ENCODE measurements at regions not wholly inside any gene's neighbourhood (a gene's known extent, or its start where the extent isn't known, plus 50 kb on each side); places are given as distances from the start of the nearest gene placed in this dataset.
"Not testable (repeated sequence)": the region's sequence is repeated elsewhere in the genome, so short reads cannot be mapped to it uniquely, and the experiment has no call there.

DNA sequence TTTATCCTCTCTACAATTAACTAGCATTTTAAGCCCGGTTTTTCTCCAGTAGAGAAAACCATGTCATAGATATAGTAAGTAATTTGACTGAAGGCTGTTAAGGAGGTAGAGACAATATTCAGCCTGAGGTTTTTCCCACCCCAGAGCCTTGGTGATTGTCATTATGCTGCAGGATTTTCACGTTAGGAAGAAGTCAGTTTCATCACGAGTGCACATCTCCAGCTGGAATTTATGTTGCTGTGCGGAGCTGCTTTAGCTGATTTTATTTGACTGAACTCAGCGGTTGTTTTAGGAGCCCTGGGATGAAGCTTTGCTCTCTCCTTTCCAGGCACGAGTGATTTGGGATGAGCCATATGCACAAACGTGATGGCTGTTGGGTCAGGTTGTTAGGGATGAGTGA, 271.3 kb upstream of the RGMA start:
- Histone ChIP-seq H3K27me3 (ENCODE audit: control insufficient read depth, insufficient read depth, low read length) (peaks cover 38% of the 10 kb centered on the region), H3K4me3 (ENCODE audit: insufficient read depth, low read depth, low read length) (no peak overlapping the region), H3K36me3 (replicated peaks; ENCODE audit: control insufficient read depth, insufficient read depth, low read length) (no peaks in the 10 kb centered on the region)
- DNase-seq: no peak

- no peak for DNase-seq
- Histone ChIP-seq H3K27me3 (ENCODE audit: control insufficient read depth, insufficient read depth, low read length) (peaks cover 36% of the 10 kb centered on the region), H3K36me3 (replicated peaks; ENCODE audit: control insufficient read depth, insufficient read depth, low read length) (no peaks in the 10 kb centered on the region), H3K4me3 (ENCODE audit: insufficient read depth, low read depth, low read length) (no peak overlapping the region)
Measured at GRCh38 chr15:93359425-93360131, 270.6 kb upstream of the RGMA start.

GRCh38 chr15:93359060-93359408, 270.0 kb upstream of the RGMA start:
- H3K36me3 ChIP-seq (replicated peaks; ENCODE audit: control insufficient read depth, insufficient read depth, low read length): no peaks in the 10 kb centered on the region
- peaks cover 35% of the 10 kb centered on the region for H3K27me3 ChIP-seq (ENCODE audit: control insufficient read depth, insufficient read depth, low read length)
- no peak overlapping the region for H3K4me3 ChIP-seq (ENCODE audit: insufficient read depth, low read depth, low read length)
- DNase-seq: no peak

- Histone ChIP-seq H3K27me3 (ENCODE audit: control insufficient read depth, insufficient read depth, low read length) (peaks cover 33% of the 10 kb centered on the region), H3K4me3 (ENCODE audit: insufficient read depth, low read depth, low read length) (no peak overlapping the region), H3K36me3 (replicated peaks; ENCODE audit: control insufficient read depth, insufficient read depth, low read length) (no peaks in the 10 kb centered on the region)
- DNase-seq: no peak
Measured at GRCh38 chr15:93358166-93359059, 269.4 kb upstream of the RGMA start.

GRCh38 chr15:93348711-93349545, 259.9 kb upstream of the RGMA start:
- no peaks in the 10 kb centered on the region for H3K36me3 ChIP-seq (replicated peaks; ENCODE audit: control insufficient read depth, insufficient read depth, low read length)
- H3K27me3 ChIP-seq (ENCODE audit: control insufficient read depth, insufficient read depth, low read length): no peaks in the 10 kb centered on the region
- no peak overlapping the region for H3K4me3 ChIP-seq (ENCODE audit: insufficient read depth, low read depth, low read length)
- no peak for DNase-seq

DNA sequence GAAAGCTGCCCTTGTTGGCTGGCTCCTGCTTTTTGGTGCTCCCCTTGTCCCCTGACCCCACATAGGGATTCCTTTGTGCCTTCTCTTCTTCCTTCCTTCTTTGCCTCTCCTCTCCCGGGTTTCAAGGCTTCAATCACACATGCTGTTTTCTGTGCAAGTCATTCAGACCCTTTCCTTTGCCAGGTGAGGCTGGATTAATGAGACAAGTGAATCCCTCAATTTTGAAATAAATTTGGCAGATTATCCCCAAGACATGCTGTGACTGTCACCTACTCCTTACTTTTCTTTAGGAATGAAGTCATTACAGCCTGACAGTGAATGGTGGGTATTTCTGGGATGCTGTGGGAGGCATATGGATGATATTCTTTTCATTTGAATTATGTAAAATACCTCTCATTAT, 259.0 kb upstream of the RGMA start:
- H3K36me3 ChIP-seq (replicated peaks; ENCODE audit: control insufficient read depth, insufficient read depth, low read length): no peaks in the 10 kb centered on the region
- DNase-seq: no peak
- H3K27me3 ChIP-seq (ENCODE audit: control insufficient read depth, insufficient read depth, low read length): no peaks in the 10 kb centered on the region
- no peak overlapping the region for H3K4me3 ChIP-seq (ENCODE audit: insufficient read depth, low read depth, low read length)

GRCh38 chr15:93345981-93346380, 257.0 kb upstream of the RGMA start:
- no peak for DNase-seq
- Histone ChIP-seq H3K27me3 (ENCODE audit: control insufficient read depth, insufficient read depth, low read length) (no peaks in the 10 kb centered on the region), H3K4me3 (ENCODE audit: insufficient read depth, low read depth, low read length) (no peak overlapping the region), H3K36me3 (replicated peaks; ENCODE audit: control insufficient read depth, insufficient read depth, low read length) (no peaks in the 10 kb centered on the region)

- H3K27me3 ChIP-seq (ENCODE audit: control insufficient read depth, insufficient read depth, low read length); H3K4me3 ChIP-seq (ENCODE audit: insufficient read depth, low read depth, low read length); DNase-seq; H3K36me3 ChIP-seq (replicated peaks; ENCODE audit: control insufficient read depth, insufficient read depth, low read length): not testable (repeated sequence)
Measured at GRCh38 chr15:93343402-93343801, 254.4 kb upstream of the RGMA start.

DNA sequence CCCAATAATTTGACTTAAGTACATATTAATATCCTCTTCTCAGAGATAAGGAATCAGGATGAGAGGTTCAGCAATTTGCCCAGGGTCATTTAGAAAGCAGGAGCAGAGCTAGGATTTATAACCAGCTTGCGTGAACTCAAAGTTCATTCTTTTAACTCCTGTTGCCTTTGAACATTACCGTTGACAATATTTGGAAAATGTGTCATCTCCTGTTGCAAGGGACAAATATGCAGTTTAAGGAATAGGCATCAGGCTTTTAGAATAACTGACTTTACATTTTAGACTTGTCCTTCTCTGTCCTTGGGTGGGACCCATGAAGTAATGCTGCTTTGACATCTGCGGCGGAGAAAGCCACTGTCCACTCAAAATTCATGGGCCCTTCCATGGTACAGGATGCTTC, 252.2 kb upstream of the RGMA start:
- H3K4me3 ChIP-seq (ENCODE audit: insufficient read depth, low read depth, low read length): no peak overlapping the region
- no peaks in the 10 kb centered on the region; the same call in 1 of the 2 replicates for H3K27me3 ChIP-seq (ENCODE audit: control insufficient read depth, insufficient read depth, low read length)
- H3K36me3 ChIP-seq (replicated peaks; ENCODE audit: control insufficient read depth, insufficient read depth, low read length): no peaks in the 10 kb centered on the region
- no peak for DNase-seq

GRCh38 chr15:93340406-93340805, 251.4 kb upstream of the RGMA start:
- Histone ChIP-seq H3K4me3 (ENCODE audit: insufficient read depth, low read depth, low read length) (no peak overlapping the region), H3K27me3 (ENCODE audit: control insufficient read depth, insufficient read depth, low read length) (peaks cover under 1% of the 10 kb centered on the region; the same call in 1 of the 2 replicates), H3K36me3 (replicated peaks; ENCODE audit: control insufficient read depth, insufficient read depth, low read length) (no peaks in the 10 kb centered on the region)
- DNase-seq: no peak

DNA sequence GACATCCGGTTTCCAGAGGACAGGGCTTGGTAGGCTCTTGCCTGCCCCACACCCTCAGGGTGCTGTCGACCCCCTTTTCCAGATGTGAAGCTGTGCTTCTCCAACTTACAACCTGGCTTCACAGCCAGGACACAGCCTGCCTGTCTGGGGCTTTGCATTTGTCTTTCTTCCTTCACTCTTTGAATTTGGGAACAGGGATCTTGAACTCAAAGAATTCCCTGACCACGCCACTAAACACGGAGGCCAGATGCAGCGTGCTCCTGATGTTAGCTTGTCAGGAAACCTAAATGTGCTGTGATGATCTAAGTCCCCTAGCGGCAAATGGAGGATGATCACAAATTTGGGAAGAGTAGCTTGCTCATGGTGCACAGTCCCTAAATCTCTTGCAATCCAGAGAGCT, 244.8 kb upstream of the RGMA start:
- peaks cover 34% of the 10 kb centered on the region for H3K27me3 ChIP-seq (ENCODE audit: control insufficient read depth, insufficient read depth, low read length)
- no peak overlapping the region for H3K4me3 ChIP-seq (ENCODE audit: insufficient read depth, low read depth, low read length)
- H3K36me3 ChIP-seq (replicated peaks; ENCODE audit: control insufficient read depth, insufficient read depth, low read length): no peaks in the 10 kb centered on the region
- peak; percentile 64 for DNase-seq

GRCh38 chr15:93333126-93333525, 244.1 kb upstream of the RGMA start:
- not testable (repeated sequence) for H3K36me3 ChIP-seq (replicated peaks; ENCODE audit: control insufficient read depth, insufficient read depth, low read length); DNase-seq; H3K4me3 ChIP-seq (ENCODE audit: insufficient read depth, low read depth, low read length)
- H3K27me3 ChIP-seq (ENCODE audit: control insufficient read depth, insufficient read depth, low read length): peaks cover 34% of the 10 kb centered on the region

- H3K36me3 ChIP-seq (replicated peaks; ENCODE audit: control insufficient read depth, insufficient read depth, low read length): no peaks in the 10 kb centered on the region
- peaks cover 34% of the 10 kb centered on the region for H3K27me3 ChIP-seq (ENCODE audit: control insufficient read depth, insufficient read depth, low read length)
- no peak for DNase-seq
- no peak overlapping the region; the same call in 1 of the 2 replicates for H3K4me3 ChIP-seq (ENCODE audit: insufficient read depth, low read depth, low read length)
Measured at GRCh38 chr15:93332168-93332553, 243.2 kb upstream of the RGMA start.

- peak overlapping the region; percentile 25 for H3K4me3 ChIP-seq (ENCODE audit: insufficient read depth, low read depth, low read length)
- DNase-seq: peak; percentile 71
- H3K36me3 ChIP-seq (replicated peaks; ENCODE audit: control insufficient read depth, insufficient read depth, low read length): no peaks in the 10 kb centered on the region
- peaks cover 34% of the 10 kb centered on the region for H3K27me3 ChIP-seq (ENCODE audit: control insufficient read depth, insufficient read depth, low read length)
Measured at GRCh38 chr15:93331545-93332167, 242.6 kb upstream of the RGMA start.

Measured in H7 (cell line).